NCI-H146 treated with DMSO at 0.1 percent for 48 hours (cell line): ENCODE measurements at regions not wholly inside any gene's neighbourhood (a gene's known extent, or its start where the extent isn't known, plus 50 kb on each side); places are given as distances from the start of the nearest gene placed in this dataset.

Source experiments
- DNase-seq: peaks from one replicate; lab custom pipeline; 2025; ENCODE audit not compliant: unreplicated experiment; lab: John Stamatoyannopoulos, UW

DNA sequence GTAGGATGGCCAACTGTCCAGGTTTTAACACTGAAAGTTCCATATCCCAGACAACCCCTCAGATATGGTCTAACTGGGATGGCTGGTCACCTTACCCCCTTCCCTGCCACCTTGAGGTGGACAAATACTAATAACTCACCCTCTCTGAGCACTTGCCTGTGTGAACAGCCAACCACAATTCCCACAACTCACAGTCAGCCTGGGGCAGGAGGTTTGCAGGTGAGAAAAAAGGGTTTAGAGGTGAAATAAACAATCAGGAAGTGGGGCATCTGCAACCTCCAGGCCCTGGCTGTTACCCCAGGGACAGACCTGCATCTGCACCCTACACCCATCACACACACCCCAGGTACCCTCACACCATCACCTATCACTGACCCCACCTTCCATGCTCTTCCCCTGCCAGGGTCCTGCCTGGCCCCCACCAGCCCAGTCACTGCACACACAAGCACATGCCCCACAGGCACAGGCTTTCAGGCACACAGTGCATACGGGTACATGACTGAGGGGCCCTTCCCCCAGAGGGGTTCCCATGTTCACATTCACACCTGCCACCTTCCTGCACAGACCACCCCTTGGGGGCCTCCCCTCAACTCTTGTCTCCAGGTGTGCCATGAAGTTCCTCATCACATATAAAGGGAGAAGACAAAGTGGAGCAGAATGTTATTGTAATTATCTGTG is 679.5 kb downstream of the MATN1 start:
- DNase-seq, result no peak

DNA sequence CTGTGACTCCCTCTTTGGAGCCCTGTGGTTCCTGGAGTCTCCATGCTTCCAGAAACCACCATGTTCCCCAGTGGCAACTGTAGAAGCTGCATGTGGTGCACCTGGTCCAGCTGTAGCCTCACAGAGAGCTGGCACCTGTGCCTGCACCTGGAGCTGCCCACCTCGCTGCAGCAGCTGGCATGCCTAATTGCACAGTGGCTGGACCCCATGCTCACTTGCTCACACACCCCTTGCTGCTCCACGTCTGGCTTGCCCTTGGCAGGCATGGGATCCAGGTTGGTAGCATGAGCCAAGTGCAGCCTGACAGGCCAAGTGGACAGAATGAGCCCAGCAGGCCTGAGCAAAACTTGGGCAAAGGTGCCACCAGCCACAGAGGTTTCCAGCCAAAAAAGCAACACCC is 680.1 kb downstream of the MATN1 start:
- no peak for DNase-seq

DNA sequence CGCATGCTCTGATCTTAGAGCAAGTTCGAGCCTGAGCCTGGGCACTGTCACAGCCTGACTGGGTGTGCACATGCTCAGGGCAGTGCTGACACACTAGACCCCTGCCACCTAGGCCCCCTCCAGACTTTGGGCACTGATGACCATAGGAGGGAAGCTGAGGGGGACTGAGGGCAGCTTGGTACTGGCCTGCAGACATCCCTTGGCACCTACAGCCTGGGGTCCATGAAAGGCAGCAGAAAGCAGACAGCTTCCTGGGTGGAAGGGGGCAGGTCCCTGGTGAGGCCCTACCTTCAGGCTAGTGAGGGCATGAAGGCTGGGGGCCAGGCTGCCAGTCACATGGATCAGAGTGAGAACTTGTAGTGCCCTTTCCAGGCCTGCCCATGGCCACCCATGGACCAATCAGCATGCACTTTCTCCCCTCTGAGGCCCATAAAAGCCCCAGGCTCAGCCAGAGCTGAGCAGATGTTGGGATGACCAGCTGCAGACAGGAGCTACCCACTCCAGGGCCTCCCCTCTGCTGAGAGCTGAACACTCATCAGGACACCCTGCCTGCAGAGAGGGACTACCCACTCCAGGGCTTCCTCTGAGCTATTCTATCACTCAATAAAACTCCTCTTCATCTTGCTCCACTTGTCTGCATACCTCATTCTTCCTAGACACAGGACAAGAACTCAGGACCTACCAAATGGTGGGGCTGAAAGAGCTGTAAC is 680.8 kb downstream of the MATN1 start:
- DNase-seq, result no peak

DNA sequence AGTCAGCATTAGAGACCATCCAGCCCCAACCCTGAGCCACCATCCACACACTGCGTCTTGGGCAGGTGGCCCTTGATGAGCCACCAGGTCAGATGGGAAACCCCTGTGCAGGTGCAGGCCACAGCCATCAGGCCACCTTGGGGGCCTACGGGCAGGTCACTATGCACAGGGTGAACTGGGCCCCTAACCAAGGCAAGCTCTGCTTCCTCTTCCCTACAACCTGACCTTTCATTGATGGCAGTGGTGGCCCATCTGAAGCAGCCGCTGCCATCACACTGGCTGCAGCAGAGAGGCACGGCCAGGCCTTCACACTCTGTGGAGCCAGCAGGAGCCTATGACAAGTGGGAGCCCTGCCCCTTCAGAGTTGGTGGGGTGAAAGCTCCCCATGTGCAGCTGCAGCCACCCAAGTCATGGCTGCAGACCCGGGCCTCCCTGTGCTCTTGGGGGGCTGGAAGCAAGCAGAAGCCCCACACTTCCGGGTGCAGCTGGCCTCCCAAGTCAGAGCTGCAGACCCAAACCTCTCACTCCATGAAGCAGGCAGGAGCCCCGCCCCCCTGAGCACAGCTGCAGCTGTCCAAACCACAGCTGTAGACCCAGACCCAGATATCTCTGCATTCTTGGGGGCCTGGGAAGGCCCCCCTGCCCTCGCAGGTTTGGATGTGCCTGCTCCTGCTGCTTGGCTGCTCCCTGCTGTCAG is 681.5 kb downstream of the MATN1 start:
- DNase-seq, result no peak

DNA sequence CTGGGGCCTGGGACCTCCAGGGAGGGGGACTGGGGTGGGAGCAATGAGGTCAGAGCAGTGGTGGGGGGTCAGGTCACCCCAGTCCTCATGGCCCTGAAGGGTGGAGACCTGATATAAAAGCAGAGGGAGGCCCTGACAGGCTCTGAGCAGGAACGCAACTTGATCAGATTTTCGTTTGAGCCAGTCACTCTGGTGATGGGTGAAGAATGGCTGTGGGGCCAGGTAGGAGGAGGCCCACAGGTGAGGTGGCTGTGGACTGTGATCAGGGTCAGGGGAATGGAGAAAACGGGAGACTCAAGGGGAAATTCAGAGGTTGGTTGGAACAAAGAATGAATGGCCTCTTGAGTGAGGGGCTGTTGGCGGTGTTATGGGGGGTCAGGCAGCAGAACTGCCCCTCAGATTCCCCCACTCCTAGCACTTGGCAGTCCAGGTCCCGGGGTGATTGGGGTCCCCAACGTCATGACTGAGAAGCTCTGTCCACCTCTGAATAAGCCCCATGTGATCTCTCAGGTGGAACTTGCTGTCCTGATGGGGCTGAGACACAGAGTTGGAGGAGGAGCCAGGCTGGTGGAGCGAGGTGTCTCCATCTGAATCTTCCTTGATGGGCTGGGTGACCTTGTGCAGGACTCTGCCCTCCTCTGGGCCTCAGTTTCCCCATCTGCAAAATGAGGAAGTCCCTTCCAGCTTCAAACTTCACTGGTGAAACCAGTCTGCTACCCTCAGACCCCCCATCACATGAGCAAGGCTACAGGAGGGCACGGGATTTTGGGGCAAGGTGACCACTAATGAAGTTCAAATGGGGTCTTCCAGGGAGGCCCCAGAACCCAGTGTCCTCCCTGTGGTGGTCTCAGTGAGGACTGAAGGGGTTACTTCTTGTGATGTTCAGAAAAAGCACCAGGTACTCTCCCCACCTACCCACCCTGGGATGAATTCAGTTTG is 683.0 kb downstream of the MATN1 start:
- DNase-seq, result no peak

DNA sequence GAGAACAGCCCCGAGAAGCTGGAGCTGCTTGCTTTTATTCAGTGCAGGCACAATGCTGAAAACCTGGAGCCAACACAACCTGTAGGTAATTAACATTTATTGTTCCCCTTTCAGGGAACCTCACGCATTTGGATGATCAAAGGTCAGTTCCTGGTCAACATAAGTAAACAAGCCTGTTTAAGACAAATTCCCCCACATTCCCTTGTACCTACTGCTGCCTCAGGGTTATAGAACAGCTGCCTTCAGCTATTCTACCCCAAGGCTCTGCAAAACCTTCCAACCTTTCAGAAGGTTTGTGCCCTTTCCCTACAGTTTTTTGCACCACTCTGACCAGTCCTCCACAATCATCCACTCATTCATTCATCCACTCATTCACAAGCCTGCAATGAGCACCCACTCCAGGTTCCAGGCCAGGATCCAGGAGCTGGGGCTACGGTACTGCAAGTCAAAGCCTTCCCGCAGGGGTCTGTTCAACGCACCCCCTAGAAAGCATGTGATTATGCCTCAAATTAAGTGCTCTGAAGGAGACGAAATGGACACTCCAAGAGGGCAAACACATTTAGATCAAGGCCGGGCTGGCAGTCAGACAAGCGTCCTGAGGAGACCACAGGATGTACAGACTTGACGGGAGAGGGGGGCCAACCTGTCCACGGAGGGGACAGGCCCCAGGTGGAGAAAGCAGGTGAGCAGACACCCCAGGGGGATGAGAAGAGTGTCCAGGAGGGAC is 683.9 kb downstream of the MATN1 start:
- no peak for DNase-seq

DNA sequence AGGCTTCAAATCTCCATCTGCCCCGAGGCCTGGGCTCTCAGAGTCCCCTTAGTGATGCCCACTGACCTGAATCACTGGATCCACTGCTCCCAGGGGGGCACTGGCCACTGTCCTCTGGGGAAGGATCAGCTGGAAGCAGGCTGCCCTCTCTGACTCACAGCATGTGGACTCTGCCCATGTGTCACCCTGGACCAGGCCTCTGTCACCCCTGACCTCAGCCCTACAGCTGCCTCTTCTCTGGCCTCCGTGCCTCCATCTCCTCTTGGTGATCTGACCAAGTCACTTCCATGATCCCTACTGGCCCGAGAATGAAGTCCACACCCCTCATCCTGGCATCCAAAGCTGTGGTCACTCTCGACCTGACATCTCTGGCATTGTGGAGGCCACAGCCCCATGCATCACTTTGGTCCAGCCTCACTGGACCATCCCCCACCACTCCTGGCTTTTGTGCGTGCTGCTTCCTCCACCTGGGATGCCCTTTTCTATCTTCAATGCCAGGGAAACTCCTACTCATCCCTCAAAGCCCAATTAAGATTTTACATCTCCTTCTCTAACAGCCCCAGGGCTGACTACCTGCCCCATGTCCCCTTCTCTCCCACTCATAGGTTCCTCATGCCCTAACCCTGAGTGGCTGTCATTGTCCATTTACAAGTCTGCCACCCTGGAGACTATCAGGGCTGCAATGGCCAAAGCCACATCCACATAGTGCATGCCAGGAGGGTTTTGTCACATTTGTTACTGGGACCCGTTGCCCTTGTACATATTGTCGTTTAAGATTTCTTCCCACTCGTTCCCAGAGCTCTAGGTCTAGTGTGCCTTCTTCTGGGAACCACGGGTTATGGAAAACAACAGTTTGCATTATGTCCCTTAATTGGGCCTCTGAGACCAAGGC is 685.0 kb downstream of the MATN1 start:
- DNase-seq, result no peak

DNA sequence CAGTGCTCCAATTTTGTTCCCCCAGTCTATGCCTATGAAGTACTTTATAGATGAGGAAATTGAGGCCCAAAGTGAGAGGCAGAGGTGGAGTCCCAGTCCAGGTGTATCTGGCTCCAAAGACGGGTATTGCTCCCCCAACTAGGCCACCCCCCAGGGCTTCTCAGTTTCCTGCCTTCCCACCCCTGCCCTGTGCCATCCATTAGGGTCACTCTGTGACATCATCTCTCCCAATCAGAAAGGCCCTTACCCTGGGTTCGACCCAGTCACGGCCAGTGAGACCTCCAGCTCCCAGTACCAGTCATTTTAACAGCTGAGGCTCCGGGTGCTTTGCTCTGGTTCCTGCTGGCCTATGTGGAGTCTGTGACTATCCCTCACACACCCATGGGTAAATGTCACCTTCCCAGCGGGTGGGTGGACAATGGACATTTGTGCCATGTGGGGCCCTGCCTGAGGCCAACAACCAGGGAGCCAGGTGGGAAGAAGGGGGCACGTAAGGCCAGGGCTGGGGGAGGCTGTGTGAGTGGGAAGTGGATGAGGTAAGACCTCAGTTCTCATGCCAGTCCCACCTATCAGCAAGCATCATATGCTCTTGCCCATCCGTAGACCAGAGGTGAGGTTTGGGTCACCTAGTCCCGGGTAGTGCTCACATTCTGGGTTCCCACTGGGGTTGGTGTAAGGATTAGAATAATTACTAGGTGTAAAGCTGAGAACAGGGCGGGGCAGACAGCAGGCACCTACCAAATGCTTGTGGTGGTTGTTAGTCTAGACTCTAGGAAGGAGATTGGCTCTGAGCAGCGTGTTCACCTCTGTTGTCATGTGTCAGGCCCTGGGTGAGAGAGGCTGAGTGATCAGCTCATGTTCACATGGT is 685.9 kb downstream of the MATN1 start:
- no peak for DNase-seq

DNA sequence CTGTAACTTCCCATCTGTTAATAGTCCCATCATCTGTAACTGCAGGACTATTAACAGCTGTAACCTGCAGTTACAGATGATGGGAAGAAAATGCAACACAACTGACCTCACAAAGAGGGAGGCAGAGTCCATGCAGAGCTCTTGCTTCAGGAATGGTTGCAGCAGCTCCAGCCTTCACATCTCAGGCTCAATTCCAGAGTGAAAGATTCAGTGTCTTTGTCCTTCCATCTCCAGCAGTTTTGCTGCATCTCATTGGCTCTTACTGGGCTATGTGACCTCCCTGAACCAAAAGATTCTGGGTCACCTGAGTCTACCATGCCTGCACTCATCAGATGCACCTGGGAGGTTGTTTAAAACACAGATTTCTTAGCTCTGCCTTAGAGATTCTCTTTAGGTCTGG is 686.7 kb downstream of the MATN1 start:
- no peak for DNase-seq

DNA sequence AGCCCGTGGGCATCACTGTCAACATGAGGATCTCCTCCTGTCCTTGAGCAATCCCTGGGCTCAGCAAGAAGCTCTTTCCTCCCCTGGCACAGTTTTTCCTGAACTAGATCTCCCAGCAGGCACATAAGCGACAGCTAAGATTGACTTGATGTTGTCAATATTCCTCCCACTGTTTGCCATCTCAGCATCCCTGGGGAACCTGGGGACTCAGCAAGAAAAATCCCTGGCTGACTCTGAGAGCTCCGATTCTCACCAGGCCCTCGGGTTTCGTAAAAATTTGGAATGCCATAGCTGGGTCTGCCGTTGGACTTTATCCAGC is 687.2 kb downstream of the MATN1 start:
- DNase-seq, result no peak

DNA sequence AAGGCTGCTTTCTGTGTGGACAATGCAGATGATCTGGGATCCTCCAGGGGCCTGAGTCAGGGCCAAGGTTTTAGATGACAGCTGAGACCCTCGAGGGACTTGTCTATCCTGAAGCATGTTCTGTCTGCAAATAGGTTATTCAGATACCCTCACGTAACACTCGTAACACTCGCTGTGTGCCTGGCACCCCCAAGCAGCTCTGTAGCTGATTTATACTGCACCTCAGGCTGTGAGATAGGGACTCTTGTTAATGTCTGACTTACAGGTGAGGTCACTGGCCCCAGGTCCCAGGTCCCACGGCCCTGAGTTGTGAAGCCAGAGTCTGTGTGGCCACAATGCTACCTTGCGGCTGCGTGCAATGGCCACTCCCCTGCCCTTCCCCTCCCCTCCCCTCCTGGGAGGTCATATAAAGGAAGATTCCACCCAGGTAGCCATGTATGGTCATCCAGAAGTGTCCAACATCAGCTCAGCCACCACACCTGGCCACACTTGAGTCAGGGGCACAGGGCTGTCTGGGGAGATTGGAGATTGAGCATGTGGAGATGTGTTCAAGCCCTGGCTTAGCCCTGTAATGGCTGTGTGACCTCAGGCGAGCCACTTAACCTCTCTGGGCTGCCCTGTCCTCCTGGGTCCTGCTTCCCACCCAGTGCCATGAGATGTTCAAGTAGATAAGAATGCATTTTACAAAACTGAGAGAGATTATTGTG is 687.7 kb downstream of the MATN1 start:
- no peak for DNase-seq

DNA sequence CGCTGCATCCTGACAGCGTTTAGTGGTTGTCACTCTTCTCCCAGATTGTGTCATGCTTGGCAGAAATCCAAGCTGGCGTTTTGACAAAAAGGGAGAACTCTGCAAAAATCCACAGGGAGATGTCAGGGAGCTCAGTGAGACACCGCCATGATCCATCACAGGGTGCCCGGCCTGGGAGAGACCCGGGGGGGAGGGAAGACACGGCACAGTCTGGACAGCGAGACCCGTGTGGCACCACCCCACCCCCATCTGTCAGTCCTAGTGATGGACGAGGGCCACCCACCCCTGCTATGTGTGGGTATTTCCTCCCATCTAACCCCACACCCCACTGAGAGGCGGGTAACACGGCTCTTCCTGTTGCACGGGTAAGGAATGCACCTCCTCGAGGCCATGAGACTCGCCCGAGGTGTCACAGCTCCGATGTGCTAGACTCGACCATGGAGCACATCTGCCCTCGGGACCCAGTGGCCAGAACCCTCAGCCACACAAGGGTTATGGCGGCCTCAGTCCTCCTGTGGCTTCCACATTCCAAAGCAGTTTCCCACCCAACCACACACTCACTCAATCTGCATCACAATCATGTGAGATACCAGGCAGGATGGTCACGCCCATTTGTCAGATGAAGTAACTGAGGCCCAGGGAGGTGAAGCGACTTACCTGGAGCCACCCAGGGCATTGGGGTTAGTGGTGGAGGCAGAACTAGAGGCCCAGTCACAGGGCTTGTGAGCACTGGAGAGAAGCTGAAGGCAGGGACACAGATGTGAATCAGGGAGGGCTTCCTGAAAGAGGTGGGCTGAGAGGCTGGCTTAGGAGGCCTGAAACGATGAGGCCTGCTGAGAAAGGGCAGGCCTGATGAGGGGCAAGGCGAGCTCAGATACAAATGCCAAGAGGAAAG is 688.5 kb downstream of the MATN1 start:
- DNase-seq, result no peak

DNA sequence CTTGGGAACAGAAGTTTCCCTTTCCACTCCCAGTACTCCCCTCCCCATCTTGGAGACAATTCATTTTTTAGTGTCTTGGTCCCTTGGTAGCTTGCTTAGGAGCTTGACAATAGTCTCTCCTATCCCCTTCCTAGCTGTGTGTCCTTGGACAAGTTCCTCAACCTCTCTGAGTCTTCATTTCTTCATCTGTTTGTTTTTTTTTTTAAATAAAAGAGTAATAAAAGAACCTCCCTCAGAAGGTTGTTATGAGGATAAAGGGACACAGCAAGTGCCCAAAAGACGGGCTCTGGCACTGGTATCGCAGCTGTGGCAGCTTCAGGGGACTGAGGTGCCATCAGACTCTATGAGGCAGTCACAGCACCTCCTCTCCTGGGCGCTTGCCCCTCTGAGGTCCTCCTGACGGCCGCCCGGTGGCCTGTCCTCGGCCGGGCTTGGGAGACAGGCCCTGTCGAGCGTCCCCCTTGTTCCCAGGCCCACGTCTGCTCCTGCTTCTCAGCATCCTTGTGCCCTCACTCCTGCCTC is 689.2 kb downstream of the MATN1 start:
- DNase-seq, result no peak

DNA sequence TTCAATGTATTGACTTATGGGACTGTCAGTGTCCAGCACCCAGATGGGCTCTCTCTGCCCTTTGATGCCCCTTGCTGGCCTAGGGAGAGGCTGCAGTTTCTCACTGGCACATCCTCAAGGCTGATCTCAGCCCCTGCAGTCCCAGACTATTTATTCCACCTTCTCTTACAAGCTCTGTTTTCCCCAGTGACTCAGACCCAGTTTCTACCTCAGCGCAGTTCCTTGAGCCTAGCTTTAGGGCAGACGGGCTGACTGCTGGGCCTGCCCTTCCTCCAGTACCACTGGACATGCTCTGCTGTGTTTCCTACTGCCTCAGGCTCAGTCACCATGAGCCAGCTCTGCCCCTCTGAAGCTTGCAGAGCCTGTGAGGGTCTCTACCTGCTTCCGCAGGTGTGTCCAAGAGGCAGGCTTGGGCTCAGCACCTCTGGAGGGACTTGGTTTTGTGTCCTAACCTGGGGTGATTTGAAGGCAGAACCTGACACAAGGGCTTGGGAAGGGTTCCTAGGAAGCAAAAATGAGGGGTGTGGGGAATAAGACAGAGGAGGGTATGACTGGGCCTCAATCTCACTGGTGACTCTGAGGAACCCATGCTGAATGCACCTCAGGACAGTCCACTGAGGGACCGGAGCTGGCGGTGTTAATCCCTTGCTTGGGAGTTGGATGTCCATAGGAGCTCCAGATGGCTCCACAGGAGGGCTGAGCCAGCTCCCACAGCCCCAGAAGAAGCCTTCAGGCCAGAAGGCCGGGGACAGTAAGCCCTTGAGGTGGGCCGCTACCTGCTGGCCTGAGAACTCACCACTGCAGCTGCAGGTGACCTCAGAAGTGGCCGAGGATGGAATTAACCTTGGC is 689.9 kb downstream of the MATN1 start:
- DNase-seq, result no peak

DNA sequence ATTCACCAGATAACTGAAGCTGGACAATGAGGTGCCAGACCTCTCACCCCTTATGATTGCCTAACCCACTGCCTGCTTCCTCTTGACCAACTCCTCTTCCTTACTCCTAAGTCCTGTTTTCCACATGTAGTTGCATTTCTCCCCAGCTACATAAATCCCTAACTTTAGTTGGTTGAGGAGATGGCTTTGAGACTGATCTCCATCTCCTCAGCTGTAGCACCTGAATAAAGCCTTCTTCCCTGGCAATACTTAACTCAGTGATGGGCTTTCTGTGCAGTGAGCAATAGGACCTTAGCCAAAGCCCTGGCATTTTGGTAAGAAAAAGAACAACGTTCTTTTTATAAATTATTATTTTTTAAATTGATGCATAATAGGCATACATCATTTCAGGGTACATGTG is 691.1 kb downstream of the MATN1 start:
- DNase-seq, result no peak

DNA sequence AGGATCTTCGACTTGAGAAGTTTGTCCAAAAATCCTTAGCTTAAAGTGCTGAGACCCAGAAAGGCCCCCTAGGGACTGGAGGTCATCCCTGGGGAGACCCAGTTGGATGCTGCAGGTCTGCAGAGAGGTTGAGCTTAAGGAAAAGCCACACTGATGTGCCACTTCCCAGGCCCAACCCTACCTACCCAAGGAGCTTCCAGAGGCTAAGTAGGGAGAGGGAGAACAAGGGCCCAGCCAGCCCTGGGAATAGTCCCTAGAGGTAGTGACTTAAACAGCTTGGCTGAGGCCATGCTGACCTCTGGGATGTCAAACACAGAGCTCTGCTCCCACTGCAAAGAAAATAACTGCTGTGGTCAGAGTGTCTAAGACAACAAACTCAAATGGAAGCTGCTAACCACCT is 693.7 kb downstream of the MATN1 start:
- DNase-seq, result no peak
